ENCODE measurements at regions not wholly inside any gene's neighbourhood (a gene's known extent, or its start where the extent isn't known, plus 50 kb on each side); places are given as distances from the start of the nearest gene placed in this dataset.

DNA sequence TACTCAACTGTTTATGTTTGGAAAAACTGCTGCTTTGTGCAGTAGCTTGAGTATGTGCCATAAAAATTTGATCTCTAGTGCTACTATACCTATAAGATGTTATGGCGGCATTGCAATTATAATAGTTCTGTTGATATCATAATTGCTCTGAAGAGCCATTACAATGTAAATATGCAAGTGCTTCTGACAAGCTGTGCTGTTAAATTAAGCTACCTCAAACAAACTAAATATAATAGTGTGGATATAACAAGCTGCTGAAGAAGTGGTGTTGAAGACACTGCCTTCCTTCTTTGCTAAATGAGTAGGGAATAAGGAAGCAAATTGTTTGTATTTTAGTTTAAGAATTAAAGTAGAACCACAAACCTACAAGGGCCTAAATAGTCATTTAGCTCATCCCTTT lies 301.0 kb upstream of the MIS18BP1 start:
- TF ChIP-seq EZH2 (IDR thresholded peaks at IDR 0.05) (no peak), POLR2AphosphoS5 (IDR thresholded peaks at IDR 0.05; ENCODE audit: borderline replicate concordance, low read depth, low read length) (no peak), FOXP2 (optimal IDR thresholded peaks at IDR 0.05; ENCODE audit: control extremely low read depth, extremely low read length, insufficient read depth) (no peak)
